ENCODE measurements at regions not wholly inside any gene's neighbourhood (a gene's known extent, or its start where the extent isn't known, plus 50 kb on each side); places are given as distances from the start of the nearest gene placed in this dataset.

GRCh38 chr10:90403211-90404000 lies 454.4 kb downstream of the HTR7 start:
- Histone ChIP-seq H4K20me1 (ENCODE audit: control insufficient read depth, extremely low read depth, insufficient read depth, low read length) (no peaks in the 10 kb centered on the region), H3K4me1 (ENCODE audit: control insufficient read depth, extremely low read depth, insufficient read depth, low read length) (peaks cover 7% of the 10 kb centered on the region), H2AFZ (ENCODE audit: low read length) (no peak overlapping the region), H3K4me3 (replicated peaks in 1 of 4; ENCODE audit: control extremely low read depth in 1 of 4, insufficient read depth in 1 of 4, low read depth in 3 of 4, low read length in 4 of 4) (no peak overlapping the region), H3K79me2 (ENCODE audit: control insufficient read depth, insufficient read depth, low read length) (no peaks in the 10 kb centered on the region), H3K36me3 (ENCODE audit: control insufficient read depth, insufficient read depth, low read length) (no peaks in the 10 kb centered on the region), H3K27me3 (ENCODE audit: control insufficient read depth, insufficient read depth, low read length) (no peaks in the 10 kb centered on the region), H3K9ac (ENCODE audit: insufficient read depth, low read length) (no peak overlapping the region), H3K9me3 (ENCODE audit: control insufficient read depth, insufficient read depth, low read depth, low read length) (no peaks in the 10 kb centered on the region), H3K4me2 (ENCODE audit: extremely low read depth, insufficient read depth, low read length) (no peak overlapping the region), H3K27ac (ENCODE audit: insufficient read depth, low read length) (no peak overlapping the region)
- TF ChIP-seq EZH2 (IDR thresholded peaks at IDR 0.05; ENCODE audit: low read length, missing control alignments) (no peak), CTCF (conservative IDR thresholded peaks at IDR 0.05 in 1 of 2, IDR thresholded peaks at IDR 0.05 in 1 of 2; ENCODE audit: low read depth in 1 of 2, low read length in 2 of 2) (no peak)
- DNase-seq (ENCODE audit: low read depth in 2 of 2): peak in 1 of 2 donors; percentile 42

GRCh38 chr10:90407131-90407530 lies 450.7 kb downstream of the HTR7 start:
- Histone ChIP-seq H3K4me3 (replicated peaks in 1 of 4; ENCODE audit: control extremely low read depth in 1 of 4, insufficient read depth in 1 of 4, low read depth in 3 of 4, low read length in 4 of 4) (no peak overlapping the region), H4K20me1 (ENCODE audit: control insufficient read depth, extremely low read depth, insufficient read depth, low read length) (no peaks in the 10 kb centered on the region), H3K9ac (ENCODE audit: insufficient read depth, low read length) (no peak overlapping the region), H3K4me1 (ENCODE audit: control insufficient read depth, extremely low read depth, insufficient read depth, low read length) (peaks cover 8% of the 10 kb centered on the region), H3K27ac (ENCODE audit: insufficient read depth, low read length) (no peak overlapping the region), H3K9me3 (ENCODE audit: control insufficient read depth, insufficient read depth, low read depth, low read length) (no peaks in the 10 kb centered on the region), H2AFZ (ENCODE audit: low read length) (no peak overlapping the region), H3K27me3 (ENCODE audit: control insufficient read depth, insufficient read depth, low read length) (no peaks in the 10 kb centered on the region), H3K36me3 (ENCODE audit: control insufficient read depth, insufficient read depth, low read length) (no peaks in the 10 kb centered on the region), H3K79me2 (ENCODE audit: control insufficient read depth, insufficient read depth, low read length) (no peaks in the 10 kb centered on the region), H3K4me2 (ENCODE audit: extremely low read depth, insufficient read depth, low read length) (no peak overlapping the region)
- TF ChIP-seq EZH2 (IDR thresholded peaks at IDR 0.05; ENCODE audit: low read length, missing control alignments) (no peak), CTCF (conservative IDR thresholded peaks at IDR 0.05 in 1 of 2, IDR thresholded peaks at IDR 0.05 in 1 of 2; ENCODE audit: low read depth in 1 of 2, low read length in 2 of 2) (no peak)
- peak; percentile 36 to 83 for DNase-seq (ENCODE audit: low read depth in 2 of 2)

- Histone ChIP-seq H3K27ac (ENCODE audit: insufficient read depth, low read length) (no peak overlapping the region), H3K9me3 (ENCODE audit: control insufficient read depth, insufficient read depth, low read depth, low read length) (no peaks in the 10 kb centered on the region), H3K9ac (ENCODE audit: insufficient read depth, low read length) (no peak overlapping the region), H3K4me1 (ENCODE audit: control insufficient read depth, extremely low read depth, insufficient read depth, low read length) (peaks cover 10% of the 10 kb centered on the region), H3K27me3 (ENCODE audit: control insufficient read depth, insufficient read depth, low read length) (no peaks in the 10 kb centered on the region), H3K36me3 (ENCODE audit: control insufficient read depth, insufficient read depth, low read length) (no peaks in the 10 kb centered on the region), H2AFZ (ENCODE audit: low read length) (no peak overlapping the region), H3K79me2 (ENCODE audit: control insufficient read depth, insufficient read depth, low read length) (no peaks in the 10 kb centered on the region), H4K20me1 (ENCODE audit: control insufficient read depth, extremely low read depth, insufficient read depth, low read length) (no peaks in the 10 kb centered on the region), H3K4me2 (ENCODE audit: extremely low read depth, insufficient read depth, low read length) (no peak overlapping the region), H3K4me3 (replicated peaks in 1 of 4; ENCODE audit: control extremely low read depth in 1 of 4, insufficient read depth in 1 of 4, low read depth in 3 of 4, low read length in 4 of 4) (no peak overlapping the region)
- no peak for DNase-seq (ENCODE audit: low read depth in 2 of 2)
- TF ChIP-seq EZH2 (IDR thresholded peaks at IDR 0.05; ENCODE audit: low read length, missing control alignments): no peak
These were observed 450.0 kb downstream of the HTR7 start for GRCh38 chr10:90407851-90408250.

Data from fibroblast of lung (primary cell).